HFFc6 (cell line): ENCODE measurements at regions not wholly inside any gene's neighbourhood (a gene's known extent, or its start where the extent isn't known, plus 50 kb on each side); places are given as distances from the start of the nearest gene placed in this dataset.

Source experiments
- DNase-seq: peaks from one replicate; pipeline ENCODE4 v3.0.0-alpha.2; 2018
- H3K27ac Mint-ChIP-seq: 2 replicates; pipeline ENCODE4 v1.8.0; 2020; ENCODE audit warnings: mild to moderate bottlenecking, mixed read lengths
- H3K27me3 Mint-ChIP-seq: 2 replicates; pipeline ENCODE4 v1.8.0; 2021; ENCODE audit warnings: mild to moderate bottlenecking, moderate library complexity, mixed read lengths; ENCODE audit not compliant: insufficient read depth
- H3K36me3 Mint-ChIP-seq: 2 replicates; pipeline ENCODE4 v1.8.0; 2021; ENCODE audit warnings: low read depth, mixed read lengths
- H3K4me1 Mint-ChIP-seq: 2 replicates; pipeline ENCODE4 v1.8.0; 2020; ENCODE audit warnings: low read depth, mixed read lengths
- H3K4me3 Mint-ChIP-seq: 2 replicates; pipeline ENCODE4 v1.8.0; 2020; ENCODE audit warnings: mild to moderate bottlenecking, moderate library complexity, mixed read lengths
- H3K9me3 Mint-ChIP-seq: 2 replicates; pipeline ENCODE4 v1.8.0; 2020; ENCODE audit warnings: mild to moderate bottlenecking, mixed read lengths
- CTCF ChIP-seq: fragments of 200-600 bp; sonication (generic); IDR thresholded peaks from 2 replicates; pipeline ENCODE4 v1.5.0; 2021; ENCODE audit warnings: antibody characterized with exemption, mild to moderate bottlenecking

GRCh38 chr4:108519208-108519833 is 101.1 kb upstream of the RPL34 start:
- H3K9me3 Mint-ChIP-seq: no peaks in the 10 kb centered on the region
- no peak for TF ChIP-seq CTCF
- H3K4me1 Mint-ChIP-seq: no peaks in the 10 kb centered on the region
- H3K36me3 Mint-ChIP-seq: no peaks in the 10 kb centered on the region
- no peak overlapping the region for H3K27ac Mint-ChIP-seq
- H3K4me3 Mint-ChIP-seq: no peak overlapping the region
- H3K27me3 Mint-ChIP-seq: peaks cover 3% of the 10 kb centered on the region; the same call in 1 of the 2 replicates
- no peak for DNase-seq

DNA sequence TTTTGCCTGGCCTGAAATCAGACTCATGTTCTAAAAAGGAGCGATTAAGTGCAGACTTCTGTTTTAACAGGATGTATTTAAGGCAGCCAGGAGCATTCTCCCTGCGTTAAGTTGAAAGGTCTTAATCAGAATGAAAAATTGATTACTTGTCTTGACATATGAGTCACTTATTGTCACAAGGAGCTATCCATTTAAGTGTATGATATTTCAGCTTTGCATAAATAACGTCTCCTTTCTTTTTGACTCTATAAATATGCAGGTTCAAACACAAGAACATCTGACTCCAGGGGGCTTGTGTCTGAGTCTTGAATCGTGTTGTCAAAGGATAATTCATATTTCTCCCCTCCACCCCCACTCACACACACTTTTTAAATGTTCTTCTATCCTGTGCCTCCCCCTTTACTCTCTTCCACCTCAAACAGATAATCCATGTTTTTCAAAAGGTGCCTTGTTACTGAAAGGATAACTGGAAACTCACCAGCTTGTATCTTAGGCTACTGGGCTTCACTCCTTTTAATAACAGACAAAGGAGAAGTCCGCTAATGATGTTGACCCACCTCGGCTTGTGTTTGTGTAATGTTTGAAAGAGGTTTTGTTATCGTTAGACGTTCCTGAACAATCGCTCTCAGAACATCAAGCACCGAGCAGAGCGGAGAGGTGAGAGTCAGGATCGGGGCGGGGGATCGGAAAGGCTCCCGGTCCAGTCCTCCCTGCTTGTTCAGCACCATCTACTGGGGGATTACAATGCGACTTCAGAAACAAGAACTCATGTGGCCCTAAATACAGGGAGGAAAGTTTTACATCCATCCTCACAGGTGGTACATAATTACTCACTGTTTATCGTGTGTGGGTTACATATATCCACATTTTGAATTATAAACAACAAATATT is 107.5 kb upstream of the RPL34 start:
- peak; percentile 13 for DNase-seq
- no peaks in the 10 kb centered on the region for H3K36me3 Mint-ChIP-seq
- H3K9me3 Mint-ChIP-seq: no peaks in the 10 kb centered on the region
- no peaks in the 10 kb centered on the region for H3K4me1 Mint-ChIP-seq
- no peak overlapping the region for H3K27ac Mint-ChIP-seq
- H3K4me3 Mint-ChIP-seq: peak overlapping the region; percentile 33; the same call in 1 of the 2 replicates
- peak; percentile 46; the same call in 1 of the 2 replicates for TF ChIP-seq CTCF
- H3K27me3 Mint-ChIP-seq: peaks cover 3% of the 10 kb centered on the region; the same call in 1 of the 2 replicates

DNA sequence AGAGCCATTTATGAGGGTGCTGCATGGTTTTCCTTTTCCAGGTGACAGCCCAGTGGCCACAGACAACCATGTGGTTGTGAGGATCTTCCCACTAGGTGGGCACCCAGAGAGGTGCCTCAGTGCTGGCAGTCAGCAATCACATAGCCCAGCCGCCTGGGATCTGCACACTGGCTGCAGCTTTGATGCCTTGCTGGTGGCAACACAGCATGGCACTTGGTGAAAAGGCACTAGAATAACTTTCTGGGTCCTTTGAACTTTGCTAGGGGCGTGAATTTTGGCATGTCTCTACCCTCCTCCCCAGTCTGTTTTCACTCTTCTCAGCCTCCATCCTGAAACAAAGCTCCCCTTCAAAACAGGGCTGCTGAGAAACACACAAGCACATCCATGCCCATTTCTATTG is 108.8 kb upstream of the RPL34 start:
- Mint-ChIP-seq H3K27ac (no peak overlapping the region), H3K4me3 (no peak overlapping the region), H3K4me1 (no peaks in the 10 kb centered on the region), H3K9me3 (no peaks in the 10 kb centered on the region), H3K27me3 (peaks cover 1% of the 10 kb centered on the region; the same call in 1 of the 2 replicates), H3K36me3 (no peaks in the 10 kb centered on the region)
- DNase-seq: no peak
- no peak for TF ChIP-seq CTCF

DNA sequence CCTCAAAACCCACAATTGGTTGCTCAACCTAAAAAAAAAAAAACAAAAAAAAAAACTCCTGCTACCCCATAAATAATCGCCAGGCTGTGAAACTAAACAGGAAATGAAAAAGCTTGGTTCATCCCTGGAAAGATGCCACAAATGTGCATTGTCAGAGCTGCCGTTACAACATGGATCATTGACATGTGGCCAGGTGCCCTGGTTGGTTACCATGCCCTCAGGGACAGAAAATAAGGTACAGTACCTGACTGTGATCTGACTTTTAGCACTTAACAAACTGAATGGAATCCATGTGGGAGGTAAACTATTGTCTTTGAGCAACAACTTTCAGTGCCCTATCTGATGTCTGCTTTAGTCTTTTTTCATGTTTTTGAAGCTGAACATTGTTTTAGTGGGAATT is 118.0 kb upstream of the RPL34 start:
- H3K9me3 Mint-ChIP-seq: no peaks in the 10 kb centered on the region; the same call in 1 of the 2 replicates

GRCh38 chr4:108498925-108499324 is 121.5 kb upstream of the RPL34 start:
- H3K27ac Mint-ChIP-seq: no peak overlapping the region
- DNase-seq: no peak
- no peaks in the 10 kb centered on the region for H3K36me3 Mint-ChIP-seq
- no peaks in the 10 kb centered on the region for H3K4me1 Mint-ChIP-seq
- peaks cover under 1% of the 10 kb centered on the region; the same call in 1 of the 2 replicates for H3K9me3 Mint-ChIP-seq
- no peak for TF ChIP-seq CTCF
- no peak overlapping the region for H3K4me3 Mint-ChIP-seq
- no peaks in the 10 kb centered on the region; the same call in 1 of the 2 replicates for H3K27me3 Mint-ChIP-seq

More for the DNA sequence above, 118.0 kb upstream of the RPL34 start:
- no peak for TF ChIP-seq CTCF
- H3K4me1 Mint-ChIP-seq: no peaks in the 10 kb centered on the region
- H3K27me3 Mint-ChIP-seq: no peaks in the 10 kb centered on the region; the same call in 1 of the 2 replicates
- no peak for DNase-seq
- H3K36me3 Mint-ChIP-seq: no peaks in the 10 kb centered on the region
- no peak overlapping the region for H3K27ac Mint-ChIP-seq
- no peak overlapping the region for H3K4me3 Mint-ChIP-seq
